PC-9 (cell line): ENCODE measurements at regions not wholly inside any gene's neighbourhood (a gene's known extent, or its start where the extent isn't known, plus 50 kb on each side); places are given as distances from the start of the nearest gene placed in this dataset.

Source experiments
- BruUV-seq: library from RNA; stranded (reverse); fragments of 400-500 nt; replicated peaks from 2 replicates; lab custom pipeline; 2021; lab: Mats Ljungman, UMichigan
- CTCF ChIA-PET: fragments of 300-600 bp; sonication (Branson Sonifier 250); formaldehyde crosslinking; loops from one replicate; lab custom pipeline; 2022; ENCODE audit warnings: antibody characterized with exemption; lab: Charles Lee
- POLR2A ChIA-PET: fragments of 300-600 bp; sonication (Branson Sonifier 250); formaldehyde crosslinking; loops from one replicate; lab custom pipeline; 2022; ENCODE audit warnings: antibody characterized with exemption; ENCODE audit not compliant: unreplicated experiment; lab: Charles Lee
- DNase-seq, 2 experiments: peaks; one replicate each; pipeline versions ENCODE4 v3.0.0 to v3.0.0-alpha.2; 2015 to 2022; ENCODE audit warnings: mixed read lengths in 1 of 2
- H2AFZ ChIP-seq: fragments of 200-600 bp; sonication (generic); 2 replicates; pipeline ENCODE4 v1.8.1; 2017; ENCODE audit warnings: antibody characterized with exemption
- H3F3A ChIP-seq: fragments of 200-600 bp; sonication (generic); 2 replicates; pipeline ENCODE4 v1.8.1; 2017; ENCODE audit warnings: antibody characterized with exemption, mild to moderate bottlenecking, low read depth; ENCODE audit not compliant: insufficient read depth
- H3K27ac ChIP-seq: fragments of 200-600 bp; sonication (generic); 2 replicates; pipeline ENCODE4 v1.6.1; 2016; ENCODE audit warnings: mixed run types
- H3K27me3 ChIP-seq: fragments of 200-600 bp; sonication (generic); 2 replicates; pipeline ENCODE4 v1.6.1; 2016; ENCODE audit warnings: low read depth, mixed run types; ENCODE audit not compliant: insufficient read depth
- H3K36me3 ChIP-seq: fragments of 200-600 bp; sonication (generic); 2 replicates; pipeline ENCODE4 v1.6.1; 2016; ENCODE audit warnings: low read depth, mixed run types
- H3K4me1 ChIP-seq: fragments of 200-600 bp; sonication (generic); replicated peaks from 2 replicates; pipeline ENCODE4 v1.6.1; 2016; ENCODE audit warnings: mixed run types; ENCODE audit not compliant: insufficient read depth
- H3K4me2 ChIP-seq: fragments of 200-600 bp; sonication (generic); 2 replicates; pipeline ENCODE4 v1.6.1; 2017; ENCODE audit warnings: mixed run types
- H3K4me3 ChIP-seq: fragments of 200-600 bp; sonication (generic); 2 replicates; pipeline ENCODE4 v1.6.1; 2016; ENCODE audit warnings: mixed run types
- H3K79me2 ChIP-seq: fragments of 200-600 bp; sonication (generic); 2 replicates; pipeline ENCODE4 v1.6.1; 2017; ENCODE audit warnings: low read depth, mixed run types
- H3K9me2 ChIP-seq: fragments of 200-600 bp; sonication (generic); 2 replicates; pipeline ENCODE4 v1.8.1; 2017; ENCODE audit warnings: mild to moderate bottlenecking; ENCODE audit not compliant: insufficient read depth
- H3K9me3 ChIP-seq: fragments of 200-600 bp; sonication (generic); 2 replicates; pipeline ENCODE4 v1.8.1; 2016; ENCODE audit warnings: low read depth; ENCODE audit not compliant: insufficient read depth
- H4K20me1 ChIP-seq: fragments of 200-600 bp; sonication (generic); 2 replicates; pipeline ENCODE4 v1.8.1; 2017; ENCODE audit not compliant: insufficient read depth
- EZH2 ChIP-seq: fragments of 200-600 bp; sonication (generic); IDR thresholded peaks from 2 replicates; pipeline ENCODE4 v1.8.0; 2017; ENCODE audit warnings: antibody characterized with exemption, low read depth
- intact Hi-C: fragments of 100-400 bp; cut with micrococcal nuclease; formaldehyde crosslinking; loops from one replicate; pipeline ENCODE4 v1.10.0; 2022; ENCODE audit not compliant: unreplicated experiment
- TF ChIP-seq, protein P1 (sequence below): fragments of 200-600 bp; sonication (generic); conservative IDR thresholded peaks from 2 replicates; pipeline ENCODE4 v1.6.1; 2017; ENCODE audit warnings: mixed run types, antibody characterized with exemption, mild to moderate bottlenecking, moderate library complexity

- intact Hi-C loops, result no loop called here
- Histone ChIP-seq H3K9me2 (no peaks in the 10 kb centered on the region), H3K27me3 (no peaks in the 10 kb centered on the region), H3K9me3 (no peaks in the 10 kb centered on the region), H2AFZ (no peak overlapping the region), H3F3A (no peaks in the 10 kb centered on the region), H3K4me1 (no peaks in the 10 kb centered on the region), H3K27ac (no peak overlapping the region), H4K20me1 (no peaks in the 10 kb centered on the region), H3K4me2 (no peak overlapping the region), H3K36me3 (no peaks in the 10 kb centered on the region), H3K4me3 (no peak overlapping the region), H3K79me2 (no peaks in the 10 kb centered on the region)
- no TSS peak for BruUV-seq
- DNase-seq, result no peak
- POLR2A ChIA-PET, result no interaction called here
- CTCF ChIA-PET, result no interaction called here
- TF ChIP-seq, protein P1, sequence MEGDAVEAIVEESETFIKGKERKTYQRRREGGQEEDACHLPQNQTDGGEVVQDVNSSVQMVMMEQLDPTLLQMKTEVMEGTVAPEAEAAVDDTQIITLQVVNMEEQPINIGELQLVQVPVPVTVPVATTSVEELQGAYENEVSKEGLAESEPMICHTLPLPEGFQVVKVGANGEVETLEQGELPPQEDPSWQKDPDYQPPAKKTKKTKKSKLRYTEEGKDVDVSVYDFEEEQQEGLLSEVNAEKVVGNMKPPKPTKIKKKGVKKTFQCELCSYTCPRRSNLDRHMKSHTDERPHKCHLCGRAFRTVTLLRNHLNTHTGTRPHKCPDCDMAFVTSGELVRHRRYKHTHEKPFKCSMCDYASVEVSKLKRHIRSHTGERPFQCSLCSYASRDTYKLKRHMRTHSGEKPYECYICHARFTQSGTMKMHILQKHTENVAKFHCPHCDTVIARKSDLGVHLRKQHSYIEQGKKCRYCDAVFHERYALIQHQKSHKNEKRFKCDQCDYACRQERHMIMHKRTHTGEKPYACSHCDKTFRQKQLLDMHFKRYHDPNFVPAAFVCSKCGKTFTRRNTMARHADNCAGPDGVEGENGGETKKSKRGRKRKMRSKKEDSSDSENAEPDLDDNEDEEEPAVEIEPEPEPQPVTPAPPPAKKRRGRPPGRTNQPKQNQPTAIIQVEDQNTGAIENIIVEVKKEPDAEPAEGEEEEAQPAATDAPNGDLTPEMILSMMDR, result no peak
- TF ChIP-seq EZH2, result no peak
Observed at GRCh38 chrX:34487364-34487763, 169.7 kb downstream of the TMEM47 start.

DNA sequence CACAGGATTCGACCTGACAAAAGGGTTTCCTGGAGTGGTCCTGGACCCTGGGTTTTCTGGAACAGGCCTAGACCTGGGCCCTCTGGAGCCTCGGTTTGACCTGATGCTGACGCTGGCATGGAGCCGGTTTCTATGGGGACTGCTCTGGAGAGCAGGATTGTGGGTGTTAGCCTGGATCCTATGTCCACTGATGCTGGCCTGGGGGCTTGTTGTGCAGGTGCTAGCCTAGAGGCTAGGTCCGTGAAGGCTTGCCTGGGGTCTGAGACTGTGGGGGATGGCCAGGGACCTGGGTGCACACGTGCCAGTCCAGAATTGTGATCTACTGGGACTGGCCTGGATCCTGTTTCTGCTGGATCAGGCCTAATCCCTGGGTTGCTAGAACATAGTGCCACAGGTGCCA is 173.1 kb downstream of the TMEM47 start:
- CTCF ChIA-PET, result no interaction called here
- H3K4me3 ChIP-seq, result no peak overlapping the region

GRCh38 chrX:34470507-34470906 is 186.6 kb downstream of the TMEM47 start:
- no peak overlapping the region for H2AFZ ChIP-seq
- H4K20me1 ChIP-seq, result no peaks in the 10 kb centered on the region
- DNase-seq, result no peak
- H3K9me2 ChIP-seq, result no peaks in the 10 kb centered on the region
- TF ChIP-seq, protein P1, result no peak
- TF ChIP-seq EZH2, result no peak
- no peaks in the 10 kb centered on the region for H3F3A ChIP-seq
- H3K4me1 ChIP-seq, result no peaks in the 10 kb centered on the region
- intact Hi-C loops, result no loop called here
- no peaks in the 10 kb centered on the region for H3K36me3 ChIP-seq
- no peaks in the 10 kb centered on the region for H3K79me2 ChIP-seq
- no peaks in the 10 kb centered on the region for H3K9me3 ChIP-seq
- CTCF ChIA-PET, result no interaction called here
- POLR2A ChIA-PET, result no interaction called here
- no peaks in the 10 kb centered on the region for H3K27me3 ChIP-seq
- H3K4me3 ChIP-seq, result no peak overlapping the region
- H3K4me2 ChIP-seq, result no peak overlapping the region
- H3K27ac ChIP-seq, result no peak overlapping the region
- BruUV-seq, result no TSS peak

More for the DNA sequence above, 173.1 kb downstream of the TMEM47 start:
- no peak overlapping the region for H3K27ac ChIP-seq
- intact Hi-C loops, result no loop called here
- BruUV-seq, result no TSS peak
- H4K20me1 ChIP-seq, result no peaks in the 10 kb centered on the region
- no peak overlapping the region for H2AFZ ChIP-seq
- POLR2A ChIA-PET, result no interaction called here
- no peaks in the 10 kb centered on the region for H3K27me3 ChIP-seq
- H3K9me3 ChIP-seq, result no peaks in the 10 kb centered on the region
- H3K36me3 ChIP-seq, result no peaks in the 10 kb centered on the region
- no peaks in the 10 kb centered on the region for H3F3A ChIP-seq
- H3K9me2 ChIP-seq, result no peaks in the 10 kb centered on the region
- TF ChIP-seq, protein P1, result no peak
- no peak for TF ChIP-seq EZH2
- DNase-seq, result no peak
- H3K79me2 ChIP-seq, result no peaks in the 10 kb centered on the region
- no peak overlapping the region for H3K4me2 ChIP-seq
- H3K4me1 ChIP-seq, result no peaks in the 10 kb centered on the region
